GM18868 (cell line): ENCODE measurements at regions not wholly inside any gene's neighbourhood (a gene's known extent, or its start where the extent isn't known, plus 50 kb on each side); places are given as distances from the start of the nearest gene placed in this dataset.
A peak's percentile ranks its signal among the peaks of the same experiment; 100 is the strongest.
"Not testable (repeated sequence)": the region's sequence is repeated elsewhere in the genome, so short reads cannot be mapped to it uniquely, and the experiment has no call there.

Experiments
- ATAC-seq: cut with Tn5 transposase; IDR thresholded peaks from one replicate; pipeline ENCODE4 v1.9.1; 2021; ENCODE audit warnings: mild to moderate bottlenecking, moderate library complexity; ENCODE audit not compliant: unreplicated experiment

GRCh38 chr15:31433091-31433490, 106.5 kb downstream of the KLF13 start:
- ATAC-seq = no peak

- no peak for ATAC-seq
These were observed 106.9 kb downstream of the KLF13 start for GRCh38 chr15:31433574-31433973.

GRCh38 chr15:31434275-31434587, 107.6 kb downstream of the KLF13 start:
- no peak for ATAC-seq

GRCh38 chr15:31434588-31435260, 108.1 kb downstream of the KLF13 start:
- ATAC-seq = peak; percentile 40

GRCh38 chr15:31435261-31435911, 108.8 kb downstream of the KLF13 start:
- ATAC-seq = peak; percentile 59

GRCh38 chr15:31435912-31436628, 109.4 kb downstream of the KLF13 start:
- ATAC-seq = no peak

GRCh38 chr15:31437686-31438085, 111.1 kb downstream of the KLF13 start:
- peak; percentile 45 for ATAC-seq

GRCh38 chr15:31438601-31439265, 112.1 kb downstream of the KLF13 start:
- no peak for ATAC-seq

GRCh38 chr15:31439328-31439727, 112.7 kb downstream of the KLF13 start:
- no peak for ATAC-seq

GRCh38 chr15:31440216-31440615, 113.6 kb downstream of the KLF13 start:
- not testable (repeated sequence) for ATAC-seq

- ATAC-seq = no peak
These were observed 114.2 kb downstream of the KLF13 start for GRCh38 chr15:31440754-31441311.

- no peak for ATAC-seq
These were observed 115.6 kb downstream of the KLF13 start for GRCh38 chr15:31442226-31442625.

GRCh38 chr15:31442699-31443111, 116.1 kb downstream of the KLF13 start:
- ATAC-seq = no peak

- no peak for ATAC-seq
These were observed 118.2 kb downstream of the KLF13 start for GRCh38 chr15:31444844-31445243.

GRCh38 chr15:31446546-31446945, 119.9 kb downstream of the KLF13 start:
- no peak for ATAC-seq

- ATAC-seq = no peak
These were observed 121.4 kb downstream of the KLF13 start for GRCh38 chr15:31447931-31448634.

- no peak for ATAC-seq
These were observed 122.0 kb downstream of the KLF13 start for GRCh38 chr15:31448635-31448979.

- no peak for ATAC-seq
These were observed 126.2 kb downstream of the KLF13 start for GRCh38 chr15:31452595-31453557.

- no peak for ATAC-seq
These were observed 127.1 kb downstream of the KLF13 start for GRCh38 chr15:31453558-31454318.
